HG03108 (cell line): ENCODE measurements at regions not wholly inside any gene's neighbourhood (a gene's known extent, or its start where the extent isn't known, plus 50 kb on each side); places are given as distances from the start of the nearest gene placed in this dataset.

Experiments
- ATAC-seq: cut with Tn5 transposase; IDR thresholded peaks from one replicate; pipeline ENCODE4 v1.9.1; 2021; ENCODE audit warnings: moderate library complexity; ENCODE audit not compliant: unreplicated experiment

DNA sequence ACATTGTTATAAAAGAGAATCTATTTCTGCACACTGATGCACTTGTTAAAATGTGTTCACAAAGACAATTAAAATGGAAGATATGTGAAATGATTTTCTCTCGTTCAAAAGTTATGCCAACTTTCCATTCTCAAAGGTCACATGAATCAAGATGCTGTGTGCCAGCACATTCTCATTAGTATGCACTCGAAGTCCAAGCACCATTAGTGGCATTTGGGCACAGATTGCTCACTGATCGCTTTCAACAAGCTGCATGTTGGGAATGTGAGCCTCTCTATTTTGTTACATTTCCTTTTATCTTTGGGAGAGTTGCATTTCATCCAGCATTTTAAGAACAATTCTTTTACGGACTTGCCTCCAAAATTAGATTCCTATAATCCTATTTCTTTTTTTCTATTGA is 398.9 kb downstream of the FBXO15 start:
- no peak for ATAC-seq

DNA sequence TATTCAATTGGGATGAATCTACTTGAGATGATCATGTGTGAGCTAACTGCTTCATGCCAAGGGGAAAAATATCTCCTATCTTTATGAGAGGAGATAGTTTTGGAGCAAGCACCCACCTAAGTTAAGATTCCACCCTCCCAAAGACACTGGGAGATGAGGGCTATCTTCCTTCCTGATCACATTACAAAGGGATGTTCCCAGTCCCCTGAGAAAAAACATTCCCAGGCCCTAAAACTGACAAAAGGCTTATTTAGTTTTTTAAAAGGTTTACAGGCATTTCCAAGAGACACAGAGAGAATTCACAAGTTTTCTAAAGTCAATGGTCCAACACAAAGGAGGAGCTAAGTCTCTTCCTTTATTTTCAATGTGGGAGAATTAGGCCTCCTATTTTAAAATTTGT is 401.5 kb downstream of the FBXO15 start:
- no peak for ATAC-seq

DNA sequence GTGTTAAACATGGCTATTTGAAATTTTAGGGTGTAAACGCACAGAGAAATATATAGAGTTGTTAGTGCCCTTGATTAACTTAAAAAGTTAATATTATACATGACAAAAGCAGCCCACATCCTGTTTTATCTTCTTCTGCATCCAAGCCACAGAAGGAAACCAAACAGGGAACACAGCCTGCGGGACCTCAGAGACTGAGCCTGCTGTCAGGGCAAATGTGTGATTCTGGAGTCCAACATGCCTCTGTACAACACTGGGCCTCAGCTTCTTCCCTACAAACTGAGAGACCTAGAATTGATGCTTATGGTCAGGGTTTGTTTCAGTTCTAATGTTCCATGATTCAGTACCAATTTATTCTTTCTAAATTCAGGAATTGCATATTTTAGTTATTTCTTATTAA is 404.7 kb downstream of the FBXO15 start:
- ATAC-seq, result no peak

GRCh38 chr18:73741946-73742345 is 405.7 kb downstream of the FBXO15 start:
- ATAC-seq, result no peak

DNA sequence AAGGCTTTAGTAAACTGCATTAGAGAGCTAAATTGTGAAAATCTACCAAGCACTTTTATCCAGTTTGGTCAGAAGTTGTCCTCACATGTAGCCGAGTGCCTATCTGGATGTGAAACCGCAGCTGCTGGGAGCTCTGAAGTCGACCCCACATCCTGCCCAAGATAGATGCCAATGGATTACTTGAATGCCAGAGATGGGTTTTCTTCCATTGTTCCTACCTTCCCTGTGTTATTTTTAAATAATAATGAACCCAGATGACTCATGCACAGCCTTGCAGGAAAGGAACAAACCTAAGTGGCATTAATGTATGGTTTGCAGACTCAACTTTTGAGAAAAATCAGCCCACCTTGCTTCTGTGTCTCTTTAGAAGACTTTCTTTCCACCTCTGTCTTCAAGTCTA is 408.5 kb downstream of the FBXO15 start:
- no peak for ATAC-seq

GRCh38 chr18:73737990-73738389 is 409.6 kb downstream of the FBXO15 start:
- no peak for ATAC-seq

- no peak for ATAC-seq
Measured at GRCh38 chr18:73735836-73736235, 411.8 kb downstream of the FBXO15 start.

- no peak for ATAC-seq
Measured at GRCh38 chr18:73733806-73734314, 413.8 kb downstream of the FBXO15 start.

GRCh38 chr18:73733376-73733775 is 414.3 kb downstream of the FBXO15 start:
- no peak for ATAC-seq

DNA sequence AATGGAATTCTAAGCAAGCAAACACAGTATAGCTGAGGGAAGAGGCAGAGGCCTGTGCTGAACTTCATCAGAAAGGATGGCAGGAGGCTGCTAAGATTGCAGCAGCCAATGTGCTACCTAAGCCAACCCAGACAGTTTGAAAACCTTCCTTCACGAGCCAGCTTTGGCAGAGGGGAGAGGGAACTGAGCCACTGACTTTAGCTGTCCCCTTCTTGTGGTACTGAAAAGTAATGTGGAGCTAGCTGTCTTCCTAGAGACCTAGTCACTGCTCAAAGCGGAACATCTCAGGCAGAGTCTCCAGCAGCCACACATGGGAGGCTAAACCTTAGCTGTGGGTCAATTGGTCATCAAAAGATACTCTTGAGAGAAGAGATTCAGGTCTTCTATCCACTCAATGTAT is 419.0 kb downstream of the FBXO15 start:
- ATAC-seq, result no peak

GRCh38 chr18:73724958-73725357 is 422.7 kb downstream of the FBXO15 start:
- ATAC-seq, result no peak

DNA sequence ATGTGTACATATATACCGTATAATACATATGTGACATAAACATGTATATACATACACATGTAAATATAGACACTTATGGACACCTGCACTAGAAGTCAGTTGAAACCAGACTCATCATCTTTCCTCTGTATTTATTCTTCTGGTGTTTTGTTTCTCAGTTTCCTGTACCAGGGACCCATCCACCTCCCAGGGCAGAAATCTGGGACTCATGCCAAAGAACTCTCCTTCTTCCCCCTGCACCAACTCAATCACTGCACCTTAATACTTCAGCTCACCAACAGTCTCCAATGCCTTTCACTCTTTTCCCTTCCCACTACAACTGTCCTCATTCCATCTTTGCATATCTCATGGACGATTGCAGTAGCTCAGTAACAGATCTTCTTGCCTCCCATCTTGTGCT is 428.0 kb downstream of the FBXO15 start:
- ATAC-seq, result no peak

DNA sequence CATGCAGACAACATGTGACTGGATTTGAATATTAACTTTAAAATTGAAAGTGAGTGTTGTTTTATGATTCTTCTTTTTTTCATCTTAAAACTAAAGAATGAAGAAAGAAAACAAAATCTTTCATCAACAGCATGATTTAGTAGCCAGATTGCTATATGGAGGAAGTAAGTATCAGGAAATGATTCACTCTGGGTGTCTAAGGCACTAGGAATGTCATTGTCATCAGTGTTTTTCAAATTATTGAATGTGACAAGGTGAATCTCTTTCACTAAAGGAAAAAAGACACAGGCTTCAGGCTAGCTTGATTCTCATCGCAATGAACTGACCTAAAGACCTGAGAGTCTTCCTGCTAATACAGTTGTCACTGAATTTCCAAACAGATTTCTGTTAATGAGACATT is 430.1 kb downstream of the FBXO15 start:
- ATAC-seq, result no peak

GRCh38 chr18:73715210-73715670 is 432.4 kb downstream of the FBXO15 start:
- no peak for ATAC-seq

DNA sequence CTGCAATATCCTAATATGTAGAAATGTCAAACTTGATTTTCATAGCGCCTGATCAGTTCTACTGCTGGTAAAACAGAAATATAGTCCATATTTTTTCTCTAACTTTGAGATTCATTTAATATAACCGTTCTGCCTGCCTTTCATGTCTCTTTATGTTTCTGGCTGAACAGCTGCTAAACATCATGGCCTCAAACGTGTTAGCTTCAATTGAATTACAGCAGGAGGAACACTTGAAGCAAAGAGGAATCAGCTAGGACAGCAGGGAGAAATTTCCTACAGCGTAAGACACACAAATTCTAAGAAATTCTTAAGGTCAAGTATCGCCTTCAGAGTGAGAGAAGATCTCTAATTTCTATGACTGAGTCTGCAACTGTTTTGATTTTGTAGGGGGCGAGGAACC is 433.2 kb downstream of the FBXO15 start:
- ATAC-seq, result no peak

DNA sequence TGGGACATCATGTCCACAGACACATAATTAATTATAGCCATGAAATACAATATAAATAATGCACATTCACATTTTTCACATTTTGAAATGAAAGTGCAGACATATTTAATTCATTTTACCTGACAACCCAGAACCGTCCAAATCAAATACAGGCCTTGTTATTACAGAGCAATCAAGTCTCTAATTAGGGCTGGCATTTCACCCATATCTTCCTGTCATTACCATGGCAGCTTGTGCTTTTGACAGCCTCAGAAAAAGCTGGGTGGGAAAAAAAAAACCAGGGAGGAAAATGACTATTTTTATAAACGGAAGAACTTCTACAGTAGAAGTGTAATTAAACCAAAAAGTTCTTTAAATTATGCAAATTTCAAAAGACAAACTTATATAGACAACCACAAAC is 436.4 kb downstream of the FBXO15 start:
- ATAC-seq, result no peak

- no peak for ATAC-seq
Measured at GRCh38 chr18:73708591-73708990, 439.0 kb downstream of the FBXO15 start.

- no peak for ATAC-seq
Measured at GRCh38 chr18:73707035-73707434, 440.6 kb downstream of the FBXO15 start.

GRCh38 chr18:73697353-73697752 is 450.3 kb downstream of the FBXO15 start:
- no peak for ATAC-seq

DNA sequence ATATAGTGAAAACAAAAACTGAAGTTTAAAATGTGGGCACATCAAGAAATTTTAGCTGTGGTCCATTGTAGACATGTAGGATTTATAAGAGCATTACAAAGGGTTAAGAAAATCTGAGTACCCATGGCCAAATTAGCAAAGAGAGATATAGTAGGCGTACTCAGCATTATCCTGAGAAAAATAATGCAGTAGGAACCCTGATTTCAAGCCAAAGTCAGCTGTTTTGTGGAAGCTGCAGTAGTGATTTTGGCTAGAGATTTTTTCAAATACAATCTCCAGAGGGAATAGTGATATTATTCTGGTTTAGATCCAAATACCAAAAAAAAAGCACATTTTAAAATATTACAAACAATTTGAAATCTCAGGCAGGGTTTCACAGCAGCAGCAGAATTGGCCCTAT is 450.9 kb downstream of the FBXO15 start:
- ATAC-seq, result no peak

DNA sequence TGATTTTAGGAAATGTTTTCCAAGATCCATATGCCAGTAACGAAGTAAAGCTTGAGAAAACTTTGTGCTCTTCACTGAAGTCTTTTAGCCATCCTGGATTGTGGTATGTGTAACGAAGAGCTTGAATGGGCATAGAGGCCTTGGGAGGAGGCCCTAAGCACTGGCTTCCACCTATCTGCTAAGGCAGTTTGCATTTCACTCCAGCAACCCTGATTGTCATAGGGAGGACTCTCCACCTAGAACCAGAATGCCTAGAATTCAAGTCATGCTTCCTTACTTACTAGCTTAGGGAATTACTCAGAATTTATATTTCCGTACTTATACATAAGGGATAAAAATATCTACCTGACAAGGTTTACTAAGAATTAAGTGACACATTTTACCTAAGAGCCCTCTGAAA is 451.5 kb downstream of the FBXO15 start:
- no peak for ATAC-seq

DNA sequence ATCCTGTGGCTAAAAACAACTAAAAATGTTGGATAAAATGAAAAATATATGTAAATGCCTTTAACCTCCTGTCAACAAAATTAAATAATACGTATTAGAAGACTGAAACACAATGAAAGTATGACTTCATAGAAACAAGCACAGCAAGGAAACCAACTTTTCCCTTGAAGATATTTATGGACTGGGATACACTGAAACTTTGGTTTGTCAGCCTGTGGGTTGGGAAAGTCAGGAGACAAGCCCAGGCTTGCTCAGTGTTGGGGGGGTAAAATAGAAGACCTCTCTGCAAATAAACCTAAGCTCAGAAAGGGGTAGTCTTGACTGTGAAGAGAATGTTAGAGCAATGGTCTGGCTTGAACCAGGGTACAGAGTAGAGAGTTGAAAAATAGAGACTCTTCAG is 454.5 kb downstream of the FBXO15 start:
- no peak for ATAC-seq

DNA sequence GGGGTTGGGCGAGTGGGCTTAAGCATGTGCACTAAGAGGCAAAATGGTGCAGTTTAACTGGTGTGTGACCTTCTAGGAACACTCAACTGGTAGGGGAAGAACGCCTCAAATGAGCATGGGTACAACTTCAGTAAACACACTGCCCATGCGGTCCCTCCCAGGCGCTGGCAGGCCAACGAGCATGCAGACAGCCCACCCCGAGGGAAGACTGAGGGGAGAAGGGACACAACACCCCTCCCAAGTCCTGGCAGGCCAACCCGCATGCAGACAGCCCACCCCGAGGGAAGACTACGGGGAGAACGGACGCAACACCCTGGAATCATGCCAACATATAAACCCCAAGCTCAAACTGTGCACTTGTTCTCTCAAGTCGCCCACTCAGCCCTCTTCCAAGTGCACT is 456.0 kb downstream of the FBXO15 start:
- no peak for ATAC-seq

- no peak for ATAC-seq
Measured at GRCh38 chr18:73691118-73691517, 456.5 kb downstream of the FBXO15 start.
